ENCODE measurements at regions not wholly inside any gene's neighbourhood (a gene's known extent, or its start where the extent isn't known, plus 50 kb on each side); places are given as distances from the start of the nearest gene placed in this dataset.

GRCh38 chr14:104516906-104517305 lies 62.7 kb upstream of the C14orf180 start:
- Histone ChIP-seq H3K4me2 (no peak overlapping the region), H3K27ac (ENCODE audit: low read depth) (no peak overlapping the region), H2AFZ (no peak overlapping the region), H3K4me3 (no peak overlapping the region), H3F3A (replicated peaks; ENCODE audit: low read depth) (no peaks in the 10 kb centered on the region), H3K36me3 (ENCODE audit: insufficient read depth) (no peaks in the 10 kb centered on the region), H4K20me1 (replicated peaks; ENCODE audit: insufficient read depth) (no peaks in the 10 kb centered on the region), H3K27me3 (ENCODE audit: insufficient read depth) (no peaks in the 10 kb centered on the region), H3K79me2 (replicated peaks; ENCODE audit: insufficient read depth) (no peaks in the 10 kb centered on the region), H3K9me2 (ENCODE audit: insufficient read depth) (no peaks in the 10 kb centered on the region), H3K4me1 (ENCODE audit: insufficient read depth) (no peaks in the 10 kb centered on the region)
- peaks cover 5% of the 10 kb centered on the region for H3K36me3 Mint-ChIP-seq (ENCODE audit: low read depth)
- H3K9me3 Mint-ChIP-seq = peaks cover 36% of the 10 kb centered on the region
- H3K4me1 Mint-ChIP-seq = no peaks in the 10 kb centered on the region
- H3K27me3 Mint-ChIP-seq (ENCODE audit: insufficient read depth, low read depth, poor library complexity) = peaks cover 7% of the 10 kb centered on the region
- no peak for ATAC-seq
- no peak for DNase-seq (ENCODE audit: low spot score)
- H3K4me3 Mint-ChIP-seq = no peak overlapping the region
- no peak overlapping the region for H3K27ac Mint-ChIP-seq
- TF ChIP-seq CTCF (conservative IDR thresholded peaks at IDR 0.05; ENCODE audit: low read depth in 2 of 2) = no peak
- TF ChIP-seq POLR2AphosphoS5 (IDR thresholded peaks at IDR 0.05; ENCODE audit: low read depth) = no peak
- TF ChIP-seq EZH2 (IDR thresholded peaks at IDR 0.05; ENCODE audit: low read depth, unreplicated experiment) = no peak

GRCh38 chr14:104517426-104517825 lies 62.1 kb upstream of the C14orf180 start:
- H3K4me1 ChIP-seq (ENCODE audit: insufficient read depth) = no peaks in the 10 kb centered on the region
- no peak overlapping the region for H3K4me2 ChIP-seq
- no peaks in the 10 kb centered on the region for H3K27me3 ChIP-seq (ENCODE audit: insufficient read depth)
- DNase-seq (ENCODE audit: low spot score) (no peak), ATAC-seq (no peak)
- H3K27ac ChIP-seq (ENCODE audit: low read depth) = no peak overlapping the region
- no peaks in the 10 kb centered on the region for H3K79me2 ChIP-seq (replicated peaks; ENCODE audit: insufficient read depth)
- no peak overlapping the region for H2AFZ ChIP-seq
- no peak overlapping the region for H3K4me3 ChIP-seq
- no peaks in the 10 kb centered on the region for H3F3A ChIP-seq (replicated peaks; ENCODE audit: low read depth)
- no peak overlapping the region for H3K27ac Mint-ChIP-seq
- no peaks in the 10 kb centered on the region for H3K36me3 ChIP-seq (ENCODE audit: insufficient read depth)
- H3K4me1 Mint-ChIP-seq = no peaks in the 10 kb centered on the region
- H3K36me3 Mint-ChIP-seq (ENCODE audit: low read depth) = peaks cover 5% of the 10 kb centered on the region
- no peaks in the 10 kb centered on the region for H3K9me2 ChIP-seq (ENCODE audit: insufficient read depth)
- no peaks in the 10 kb centered on the region for H4K20me1 ChIP-seq (replicated peaks; ENCODE audit: insufficient read depth)
- peaks cover 7% of the 10 kb centered on the region for H3K27me3 Mint-ChIP-seq (ENCODE audit: insufficient read depth, low read depth, poor library complexity)
- H3K4me3 Mint-ChIP-seq = no peak overlapping the region
- peaks cover 36% of the 10 kb centered on the region for H3K9me3 Mint-ChIP-seq
- no peak for TF ChIP-seq ZNF331 (CRISPR knock-in tag; IDR thresholded peaks at IDR 0.05; ENCODE audit: low read depth)
- TF ChIP-seq NANOG (IDR thresholded peaks at IDR 0.05; ENCODE audit: borderline replicate concordance) = no peak
- TF ChIP-seq ETS1 (IDR thresholded peaks at IDR 0.05) = no peak
- no peak for TF ChIP-seq JUNB (IDR thresholded peaks at IDR 0.05; ENCODE audit: unreplicated experiment)
- TF ChIP-seq ZNF114 (CRISPR knock-in tag; IDR thresholded peaks at IDR 0.05) = no peak
- no peak for TF ChIP-seq ZNF462 (CRISPR knock-in tag; IDR thresholded peaks at IDR 0.05)
- TF ChIP-seq CREB1 (CRISPR knock-in tag; IDR thresholded peaks at IDR 0.05; ENCODE audit: low read depth) = no peak
- no peak for TF ChIP-seq EZH2 (IDR thresholded peaks at IDR 0.05; ENCODE audit: low read depth, unreplicated experiment)
- TF ChIP-seq STAT1 (IDR thresholded peaks at IDR 0.05; ENCODE audit: unreplicated experiment) = no peak
- TF ChIP-seq CTCF (conservative IDR thresholded peaks at IDR 0.05; ENCODE audit: low read depth in 2 of 2) = no peak

Measured in GM23338 (cell line).